GM23338 (cell line): ENCODE measurements at regions not wholly inside any gene's neighbourhood (a gene's known extent, or its start where the extent isn't known, plus 50 kb on each side); places are given as distances from the start of the nearest gene placed in this dataset.

Source experiments
- ATAC-seq: fragments of 200-7000 bp; cut with Tn5 transposase; 3 replicates; pipeline ENCODE4 v1.9.1; 2020
- DNase-seq: peaks from one replicate; pipeline ENCODE4 v3.0.0-alpha.2; 2015; ENCODE audit warnings: low spot score
- H2AFZ ChIP-seq: fragments of 200-600 bp; sonication (generic); 2 replicates; pipeline ENCODE4 v1.8.0; 2016; ENCODE audit warnings: antibody characterized with exemption, mild to moderate bottlenecking, moderate library complexity
- H3F3A ChIP-seq: fragments of 200-600 bp; sonication (generic); replicated peaks from 2 replicates; pipeline ENCODE4 v1.8.0; 2017; ENCODE audit warnings: antibody characterized with exemption, mixed run types, low read depth
- H3K27ac ChIP-seq: fragments of 200-600 bp; sonication (generic); 2 replicates; pipeline ENCODE4 v1.6.1; 2016; ENCODE audit warnings: low read depth
- H3K27me3 ChIP-seq: fragments of 200-600 bp; sonication (generic); 2 replicates; pipeline ENCODE4 v1.8.0; 2016; ENCODE audit warnings: mild to moderate bottlenecking, mixed run types, moderate library complexity; ENCODE audit not compliant: insufficient read depth
- H3K36me3 ChIP-seq: fragments of 200-600 bp; sonication (generic); 2 replicates; pipeline ENCODE4 v1.8.0; 2016; ENCODE audit warnings: mild to moderate bottlenecking; ENCODE audit not compliant: insufficient read depth
- H3K4me1 ChIP-seq: fragments of 200-600 bp; sonication (generic); 2 replicates; pipeline ENCODE4 v1.8.0; 2016; ENCODE audit warnings: mild to moderate bottlenecking, moderate library complexity; ENCODE audit not compliant: insufficient read depth
- H3K4me2 ChIP-seq: fragments of 200-600 bp; sonication (generic); 2 replicates; pipeline ENCODE4 v1.7.1; 2017; ENCODE audit warnings: mixed run types
- H3K4me3 ChIP-seq: fragments of 200-600 bp; sonication (generic); 2 replicates; pipeline ENCODE4 v1.6.1; 2016; ENCODE audit warnings: mixed run types
- H3K79me2 ChIP-seq: fragments of 200-600 bp; sonication (generic); replicated peaks from 2 replicates; pipeline ENCODE4 v1.8.0; 2017; ENCODE audit warnings: mild to moderate bottlenecking; ENCODE audit not compliant: insufficient read depth
- H3K9me2 ChIP-seq: fragments of 200-600 bp; sonication (generic); 2 replicates; pipeline ENCODE4 v1.8.0; 2017; ENCODE audit not compliant: insufficient read depth
- H4K20me1 ChIP-seq: fragments of 200-600 bp; sonication (generic); replicated peaks from 2 replicates; pipeline ENCODE4 v1.8.0; 2017; ENCODE audit warnings: mild to moderate bottlenecking; ENCODE audit not compliant: insufficient read depth
- H3K27ac Mint-ChIP-seq: 2 replicates; pipeline ENCODE4 v1.8.0; 2020; ENCODE audit warnings: inconsistent platforms, mild to moderate bottlenecking, moderate library complexity, mixed read lengths
- H3K27me3 Mint-ChIP-seq: 3 replicates; pipeline ENCODE4 v1.8.0; 2022; ENCODE audit warnings: low read depth, mild to moderate bottlenecking, moderate library complexity, mixed read lengths, inconsistent platforms; ENCODE audit not compliant: insufficient read depth, poor library complexity
- H3K36me3 Mint-ChIP-seq: 3 replicates; pipeline ENCODE4 v1.8.0; 2021; ENCODE audit warnings: low read depth, mild to moderate bottlenecking, inconsistent platforms, moderate library complexity, mixed read lengths
- H3K4me1 Mint-ChIP-seq: 3 replicates; pipeline ENCODE4 v1.8.0; 2020; ENCODE audit warnings: mild to moderate bottlenecking, inconsistent platforms, mixed read lengths
- H3K4me3 Mint-ChIP-seq: 3 replicates; pipeline ENCODE4 v1.8.0; 2021; ENCODE audit warnings: moderate library complexity, mild to moderate bottlenecking, inconsistent platforms, mixed read lengths
- H3K9me3 Mint-ChIP-seq: 3 replicates; pipeline ENCODE4 v1.8.0; 2020; ENCODE audit warnings: moderate library complexity, mild to moderate bottlenecking, inconsistent platforms, mixed read lengths
- CREB1 ChIP-seq: fragments of 250-450 bp; sonication (Bioruptor Pico); IDR thresholded peaks from 2 replicates; pipeline ENCODE4 v1.5.0; 2020; ENCODE audit warnings: low read depth, mild to moderate bottlenecking, moderate library complexity
- CTCF ChIP-seq, 2 experiments: fragments of 200-600 bp in 1 of 2; sonication (generic) in 1 of 2; conservative IDR thresholded peaks; 2 replicates each; pipeline versions ENCODE4 v1.5.1 to v1.6.1; 2016 to 2017; ENCODE audit warnings: antibody characterized with exemption in 2 of 2, low read depth in 2 of 2, mild to moderate bottlenecking in 2 of 2, moderate library complexity in 1 of 2
- ETS1 ChIP-seq: IDR thresholded peaks from 2 replicates; pipeline ENCODE4 v1.6.1; 2016; ENCODE audit warnings: antibody characterized with exemption
- EZH2 ChIP-seq: fragments of 200-600 bp; sonication (generic); IDR thresholded peaks from one replicate; pipeline ENCODE4 v1.8.0; 2017; ENCODE audit warnings: antibody characterized with exemption, mild to moderate bottlenecking, low read depth; ENCODE audit not compliant: unreplicated experiment
- EZH2phosphoT487 ChIP-seq: fragments of 200-600 bp; sonication (generic); IDR thresholded peaks from one replicate; pipeline ENCODE4 v1.8.1; 2018; ENCODE audit warnings: antibody characterized with exemption; ENCODE audit not compliant: unreplicated experiment
- JUNB ChIP-seq: IDR thresholded peaks from one replicate; pipeline ENCODE4 v1.6.1; 2016; ENCODE audit warnings: antibody characterized with exemption; ENCODE audit not compliant: unreplicated experiment
- NANOG ChIP-seq: IDR thresholded peaks from 2 replicates; pipeline ENCODE4 v1.6.1; 2016; ENCODE audit warnings: antibody characterized with exemption, borderline replicate concordance
- POLR2AphosphoS5 ChIP-seq: IDR thresholded peaks from 2 replicates; pipeline ENCODE4 v1.6.1; 2016; ENCODE audit warnings: antibody characterized with exemption, low read depth
- REST ChIP-seq: IDR thresholded peaks from one replicate; pipeline ENCODE4 v1.6.1; 2018; ENCODE audit warnings: antibody characterized with exemption; ENCODE audit not compliant: unreplicated experiment
- STAT1 ChIP-seq: IDR thresholded peaks from one replicate; pipeline ENCODE4 v1.6.1; 2016; ENCODE audit warnings: antibody characterized with exemption; ENCODE audit not compliant: unreplicated experiment
- ZNF114 ChIP-seq: fragments of 250-450 bp; sonication (Bioruptor Pico); IDR thresholded peaks from 2 replicates; pipeline ENCODE4 v1.5.0; 2020; ENCODE audit warnings: mild to moderate bottlenecking, moderate library complexity
- ZNF331 ChIP-seq: fragments of 250-450 bp; sonication (Bioruptor Pico); IDR thresholded peaks from 2 replicates; pipeline ENCODE4 v1.5.0; 2020; ENCODE audit warnings: low read depth, mild to moderate bottlenecking, moderate library complexity
- ZNF462 ChIP-seq: fragments of 250-450 bp; sonication (Bioruptor Pico); IDR thresholded peaks from 2 replicates; pipeline ENCODE4 v1.5.0; 2020; ENCODE audit warnings: mild to moderate bottlenecking, moderate library complexity

GRCh38 chrX:127207326-127207725 is 387.8 kb downstream of the PRR32 start:
- H3K27ac Mint-ChIP-seq = no peak overlapping the region
- 0 out of 3 replicates have a peak, but pooled peaks cover 2% of the 10 kb centered on the region for H3K9me3 Mint-ChIP-seq
- no peak for DNase-seq

More at GRCh38 chrX:127207326-127207725, 387.8 kb downstream of the PRR32 start:
- Histone ChIP-seq H3K4me1 (no peaks in the 10 kb centered on the region), H3F3A (no peaks in the 10 kb centered on the region), H3K27ac (no peak overlapping the region), H3K36me3 (no peaks in the 10 kb centered on the region), H3K4me3 (no peak overlapping the region), H3K9me2 (no peaks in the 10 kb centered on the region), H3K4me2 (no peak overlapping the region), H3K79me2 (no peaks in the 10 kb centered on the region), H4K20me1 (no peaks in the 10 kb centered on the region), H3K27me3 (no peaks in the 10 kb centered on the region), H2AFZ (no peak overlapping the region)
- no peaks in the 10 kb centered on the region for H3K27me3 Mint-ChIP-seq
- no peak overlapping the region for H3K4me3 Mint-ChIP-seq
- no peak for ATAC-seq
- TF ChIP-seq REST (no peak), CTCF (conservative IDR thresholded peaks at IDR 0.05; ENCODE audit: low read depth in 2 of 2) (no peak), ZNF331 (CRISPR knock-in tag) (no peak), POLR2AphosphoS5 (no peak), JUNB (no peak), STAT1 (no peak), CREB1 (CRISPR knock-in tag) (no peak), ZNF114 (CRISPR knock-in tag) (no peak), EZH2phosphoT487 (no peak), NANOG (no peak), ETS1 (no peak), EZH2 (no peak), ZNF462 (CRISPR knock-in tag) (no peak)
- no peaks in the 10 kb centered on the region for H3K4me1 Mint-ChIP-seq
- no peaks in the 10 kb centered on the region for H3K36me3 Mint-ChIP-seq
